ENCODE measurements at regions not wholly inside any gene's neighbourhood (a gene's known extent, or its start where the extent isn't known, plus 50 kb on each side); places are given as distances from the start of the nearest gene placed in this dataset.
A peak's percentile ranks its signal among the peaks of the same experiment; 100 is the strongest.
"Not testable (repeated sequence)": the region's sequence is repeated elsewhere in the genome, so short reads cannot be mapped to it uniquely, and the experiment has no call there.

- no peak overlapping the region for H3K4me3 ChIP-seq (ENCODE audit: low read depth, low read length)
- no peaks in the 10 kb centered on the region for H3K36me3 ChIP-seq (ENCODE audit: control insufficient read depth, insufficient read depth, low read length)
- no peak for DNase-seq (ENCODE audit: low read depth)
- no peak for TF ChIP-seq CTCF (IDR thresholded peaks at IDR 0.05; ENCODE audit: insufficient read depth, low read length, poor library complexity, severe bottlenecking)
- no peaks in the 10 kb centered on the region for H3K27me3 ChIP-seq (ENCODE audit: control insufficient read depth, insufficient read depth, low read length)
Measured at GRCh38 chr10:108612485-108612884, 1310.8 kb downstream of the XPNPEP1 start.

GRCh38 chr10:108608860-108609259 is 1314.5 kb downstream of the XPNPEP1 start:
- TF ChIP-seq CTCF (IDR thresholded peaks at IDR 0.05; ENCODE audit: insufficient read depth, low read length, poor library complexity, severe bottlenecking), result no peak
- no peak for DNase-seq (ENCODE audit: low read depth)

GRCh38 chr10:108601851-108602250 is 1321.5 kb downstream of the XPNPEP1 start:
- Histone ChIP-seq H3K27me3 (ENCODE audit: control insufficient read depth, insufficient read depth, low read length) (no peaks in the 10 kb centered on the region), H3K4me3 (ENCODE audit: low read depth, low read length) (no peak overlapping the region), H3K36me3 (ENCODE audit: control insufficient read depth, insufficient read depth, low read length) (no peaks in the 10 kb centered on the region)
- DNase-seq (ENCODE audit: low read depth), result peak; percentile 12
- TF ChIP-seq CTCF (IDR thresholded peaks at IDR 0.05; ENCODE audit: insufficient read depth, low read length, poor library complexity, severe bottlenecking), result no peak

More at GRCh38 chr10:108608860-108609259, 1314.5 kb downstream of the XPNPEP1 start:
- no peaks in the 10 kb centered on the region for H3K36me3 ChIP-seq (ENCODE audit: control insufficient read depth, insufficient read depth, low read length)
- H3K4me3 ChIP-seq (ENCODE audit: low read depth, low read length), result no peak overlapping the region
- no peaks in the 10 kb centered on the region for H3K27me3 ChIP-seq (ENCODE audit: control insufficient read depth, insufficient read depth, low read length)

GRCh38 chr10:108600511-108600910 is 1322.8 kb downstream of the XPNPEP1 start:
- not testable (repeated sequence) for H3K36me3 ChIP-seq (ENCODE audit: control insufficient read depth, insufficient read depth, low read length); DNase-seq (ENCODE audit: low read depth); H3K4me3 ChIP-seq (ENCODE audit: low read depth, low read length); H3K27me3 ChIP-seq (ENCODE audit: control insufficient read depth, insufficient read depth, low read length)

DNA sequence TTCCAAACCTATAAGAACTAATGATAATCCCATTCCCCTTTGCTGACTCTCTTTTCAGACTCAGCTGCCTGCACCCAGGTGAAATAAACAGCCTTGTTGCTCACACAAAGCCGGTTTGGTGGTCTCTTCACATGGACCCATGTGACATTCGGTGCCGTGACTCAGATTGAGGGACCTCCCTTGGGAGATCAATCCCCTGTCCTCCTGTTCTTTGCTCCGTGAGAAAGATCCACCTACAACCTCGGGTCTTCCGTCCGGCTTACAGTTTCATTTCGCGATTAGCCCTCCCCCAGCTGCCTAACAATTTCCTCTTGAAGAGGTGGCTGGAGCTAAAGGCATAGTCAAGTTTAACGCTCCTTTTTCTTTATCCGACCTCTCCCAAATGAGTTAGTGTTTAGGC is 1324.0 kb downstream of the XPNPEP1 start:
- peak overlapping the region; percentile 14 for H3K4me3 ChIP-seq (ENCODE audit: low read depth, low read length)
- not testable (repeated sequence) for DNase-seq (ENCODE audit: low read depth); H3K27me3 ChIP-seq (ENCODE audit: control insufficient read depth, insufficient read depth, low read length); H3K36me3 ChIP-seq (ENCODE audit: control insufficient read depth, insufficient read depth, low read length)

GRCh38 chr10:108598831-108599230 is 1324.5 kb downstream of the XPNPEP1 start:
- Histone ChIP-seq H3K36me3 (ENCODE audit: control insufficient read depth, insufficient read depth, low read length) (no peaks in the 10 kb centered on the region), H3K4me3 (ENCODE audit: low read depth, low read length) (no peak overlapping the region), H3K27me3 (ENCODE audit: control insufficient read depth, insufficient read depth, low read length) (no peaks in the 10 kb centered on the region)
- no peak for DNase-seq (ENCODE audit: low read depth)
- no peak for TF ChIP-seq CTCF (IDR thresholded peaks at IDR 0.05; ENCODE audit: insufficient read depth, low read length, poor library complexity, severe bottlenecking)

GRCh38 chr10:108598320-108598695 is 1325.0 kb downstream of the XPNPEP1 start:
- H3K36me3 ChIP-seq (ENCODE audit: control insufficient read depth, insufficient read depth, low read length), result no peaks in the 10 kb centered on the region
- no peak for TF ChIP-seq CTCF (IDR thresholded peaks at IDR 0.05; ENCODE audit: insufficient read depth, low read length, poor library complexity, severe bottlenecking)
- H3K4me3 ChIP-seq (ENCODE audit: low read depth, low read length), result no peak overlapping the region
- H3K27me3 ChIP-seq (ENCODE audit: control insufficient read depth, insufficient read depth, low read length), result no peaks in the 10 kb centered on the region
- DNase-seq (ENCODE audit: low read depth), result no peak
